ENCODE measurements at regions not wholly inside any gene's neighbourhood (a gene's known extent, or its start where the extent isn't known, plus 50 kb on each side); places are given as distances from the start of the nearest gene placed in this dataset.

- TF ChIP-seq CTCF (IDR thresholded peaks at IDR 0.05; ENCODE audit: control extremely low read depth, extremely low read depth) = no peak
- ATAC-seq (ENCODE audit: insufficient read depth, low FRiP score) (no peak), DNase-seq (peak; percentile 72 to 94 (median 88))
- Histone ChIP-seq H3K36me3 (ENCODE audit: control insufficient read depth in 4 of 4, insufficient read depth in 4 of 4, low read length in 4 of 4) (no peaks in the 10 kb centered on the region), H3K27ac (ENCODE audit: low read depth in 1 of 2, low read length in 1 of 2) (no peak overlapping the region), H3K4me1 (ENCODE audit: control insufficient read depth in 5 of 5, insufficient read depth in 5 of 5, low read length in 5 of 5) (peaks cover 0 to 14% (median 0%) of the 10 kb centered on the region in 5 donors), H3K9ac (ENCODE audit: insufficient read depth in 1 of 2, low read length in 2 of 2) (no peak overlapping the region), H3K4me3 (no peak overlapping the region), H3K27me3 (ENCODE audit: control insufficient read depth in 3 of 3, insufficient read depth in 3 of 3, low read length in 2 of 3) (no peaks in the 10 kb centered on the region), H3K9me3 (ENCODE audit: control insufficient read depth in 4 of 4, insufficient read depth in 3 of 4, low read length in 3 of 4) (peaks cover 0 to 6% (median 0%) of the 10 kb centered on the region in 4 donors)
- WGBS, 2 donors = 73 to 88% methylated on average over 2 of the region's 2 CpGs
Observed at GRCh38 chr14:65802196-65802595, 389.7 kb downstream of the FUT8 start.

DNA sequence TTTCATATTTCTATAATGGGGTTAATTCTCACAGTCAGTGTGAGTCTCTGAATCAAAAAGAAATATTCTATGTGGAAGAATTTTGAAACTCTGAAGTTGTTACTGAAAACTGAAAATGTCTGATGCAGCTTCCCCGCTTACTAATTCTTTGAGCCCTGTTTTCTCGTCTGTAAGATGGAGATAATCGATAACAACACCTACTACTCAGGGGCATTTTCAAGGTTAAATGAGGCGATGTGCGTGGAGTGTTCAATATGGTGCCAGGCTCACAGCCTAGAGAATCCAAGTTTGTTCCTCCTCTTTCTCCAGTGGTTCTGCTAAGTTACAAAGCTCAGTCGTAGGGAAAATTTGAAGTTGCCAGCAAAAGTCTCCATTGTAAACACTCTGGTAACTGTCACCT is 391.4 kb downstream of the FUT8 start:
- peaks cover 0 to 13% (median under 1%) of the 10 kb centered on the region in 4 donors for H3K9me3 ChIP-seq (ENCODE audit: control insufficient read depth in 4 of 4, insufficient read depth in 3 of 4, low read length in 3 of 4)
- peaks cover 0 to 14% (median 0%) of the 10 kb centered on the region in 5 donors for H3K4me1 ChIP-seq (ENCODE audit: control insufficient read depth in 5 of 5, insufficient read depth in 5 of 5, low read length in 5 of 5)
- H3K36me3 ChIP-seq (ENCODE audit: control insufficient read depth in 4 of 4, insufficient read depth in 4 of 4, low read length in 4 of 4) = no peaks in the 10 kb centered on the region
- H3K4me3 ChIP-seq = no peak overlapping the region
- no peak overlapping the region for H3K27ac ChIP-seq (ENCODE audit: low read depth in 1 of 2, low read length in 1 of 2)
- 88 to 93% methylated on average over 6 of the region's 6 CpGs for WGBS, 2 donors
- TF ChIP-seq CTCF (IDR thresholded peaks at IDR 0.05; ENCODE audit: control extremely low read depth, extremely low read depth) = no peak
- no peak for ATAC-seq (ENCODE audit: insufficient read depth, low FRiP score)
- no peaks in the 10 kb centered on the region for H3K27me3 ChIP-seq (ENCODE audit: control insufficient read depth in 3 of 3, insufficient read depth in 3 of 3, low read length in 2 of 3)
- no peak overlapping the region for H3K9ac ChIP-seq (ENCODE audit: insufficient read depth in 1 of 2, low read length in 2 of 2)
- no peak for DNase-seq

DNA sequence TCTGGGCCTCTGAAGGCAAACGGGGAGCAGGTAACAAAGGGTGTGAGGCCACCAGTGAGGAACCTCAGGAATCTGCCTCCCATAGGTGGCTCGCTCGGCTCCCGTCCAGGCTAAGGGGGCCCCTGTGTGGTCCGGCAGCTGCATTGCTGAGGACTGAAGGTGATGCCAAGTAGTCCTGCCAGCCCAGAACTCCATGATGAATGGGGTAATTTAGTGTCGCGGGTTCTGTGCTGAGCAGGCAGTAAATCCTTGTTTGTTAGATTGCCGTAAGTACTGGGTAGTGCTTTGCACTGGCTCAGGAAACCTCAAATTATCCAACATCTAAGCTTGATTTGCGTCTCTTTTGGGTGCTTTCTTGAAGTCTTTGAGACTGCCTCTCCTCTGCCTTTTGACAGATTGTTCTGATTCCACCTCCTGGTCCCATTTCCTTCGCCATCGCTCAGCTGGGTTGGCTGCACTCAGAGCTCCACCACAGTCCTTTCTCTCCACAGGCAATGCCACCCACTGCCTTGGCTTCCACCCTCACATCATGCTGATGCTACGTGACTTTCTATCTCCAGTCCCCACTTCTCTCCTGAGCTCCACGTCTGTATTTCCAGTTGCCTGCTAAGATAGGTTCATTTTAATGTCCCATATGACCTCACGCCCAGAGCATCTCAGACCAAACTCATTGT is 392.0 kb downstream of the FUT8 start:
- no peak overlapping the region for H3K9ac ChIP-seq (ENCODE audit: insufficient read depth in 1 of 2, low read length in 2 of 2)
- no peak for DNase-seq
- WGBS, 2 donors = 66 to 85% methylated on average over 13 to 14 of the region's 14 CpGs
- peaks cover 0 to 14% (median 0%) of the 10 kb centered on the region in 5 donors for H3K4me1 ChIP-seq (ENCODE audit: control insufficient read depth in 5 of 5, insufficient read depth in 5 of 5, low read length in 5 of 5)
- no peak for TF ChIP-seq CTCF (IDR thresholded peaks at IDR 0.05; ENCODE audit: control extremely low read depth, extremely low read depth)
- peaks cover 0 to 16% (median under 1%) of the 10 kb centered on the region in 4 donors for H3K9me3 ChIP-seq (ENCODE audit: control insufficient read depth in 4 of 4, insufficient read depth in 3 of 4, low read length in 3 of 4)
- no peak overlapping the region for H3K27ac ChIP-seq (ENCODE audit: low read depth in 1 of 2, low read length in 1 of 2)
- H3K36me3 ChIP-seq (ENCODE audit: control insufficient read depth in 4 of 4, insufficient read depth in 4 of 4, low read length in 4 of 4) = no peaks in the 10 kb centered on the region
- no peak overlapping the region for H3K4me3 ChIP-seq
- ATAC-seq (ENCODE audit: insufficient read depth, low FRiP score) = no peak
- H3K27me3 ChIP-seq (ENCODE audit: control insufficient read depth in 3 of 3, insufficient read depth in 3 of 3, low read length in 2 of 3) = no peaks in the 10 kb centered on the region

DNA sequence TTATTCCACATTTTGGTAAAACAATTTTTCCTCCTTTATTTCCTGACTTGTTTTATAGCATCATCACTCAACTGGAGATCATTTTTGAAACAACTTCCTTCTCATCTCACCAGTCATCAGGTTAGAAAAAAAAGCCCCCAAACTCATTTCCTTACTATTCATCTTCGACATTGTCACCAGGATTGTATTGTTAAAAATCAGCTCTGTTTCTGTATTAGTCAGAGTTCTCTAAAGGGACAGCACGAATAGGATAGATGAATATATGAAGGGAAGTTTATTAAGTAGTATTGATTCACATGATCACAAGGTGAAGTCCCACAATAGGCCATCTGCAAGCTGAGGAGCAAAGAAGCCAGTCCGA is 392.6 kb downstream of the FUT8 start:
- H3K36me3 ChIP-seq (ENCODE audit: control insufficient read depth in 4 of 4, insufficient read depth in 4 of 4, low read length in 4 of 4) = no peaks in the 10 kb centered on the region
- WGBS, 2 donors = 71 to 87% methylated on average over 3 of the region's 3 CpGs
- H3K9me3 ChIP-seq (ENCODE audit: control insufficient read depth in 4 of 4, insufficient read depth in 3 of 4, low read length in 3 of 4) = peaks cover 0 to 16% (median under 1%) of the 10 kb centered on the region in 4 donors
- no peak overlapping the region for H3K4me3 ChIP-seq
- no peak for ATAC-seq (ENCODE audit: insufficient read depth, low FRiP score)
- H3K9ac ChIP-seq (ENCODE audit: insufficient read depth in 1 of 2, low read length in 2 of 2) = no peak overlapping the region
- TF ChIP-seq CTCF (IDR thresholded peaks at IDR 0.05; ENCODE audit: control extremely low read depth, extremely low read depth) = no peak
- H3K4me1 ChIP-seq (ENCODE audit: control insufficient read depth in 5 of 5, insufficient read depth in 5 of 5, low read length in 5 of 5) = peaks cover 0 to 14% (median 0%) of the 10 kb centered on the region in 5 donors
- no peak for DNase-seq
- no peaks in the 10 kb centered on the region for H3K27me3 ChIP-seq (ENCODE audit: control insufficient read depth in 3 of 3, insufficient read depth in 3 of 3, low read length in 2 of 3)
- no peak overlapping the region for H3K27ac ChIP-seq (ENCODE audit: low read depth in 1 of 2, low read length in 1 of 2)
